ENCODE measurements at regions not wholly inside any gene's neighbourhood (a gene's known extent, or its start where the extent isn't known, plus 50 kb on each side); places are given as distances from the start of the nearest gene placed in this dataset.

GRCh38 chr2:176689711-176690110 is 420.5 kb downstream of the MTX2 start:
- Mint-ChIP-seq H3K27me3 (peaks cover 11% of the 10 kb centered on the region), H3K36me3 (no peaks in the 10 kb centered on the region), H3K4me1 (ENCODE audit: unreplicated experiment) (no peaks in the 10 kb centered on the region), H3K9me3 (no peaks in the 10 kb centered on the region), H3K4me3 (no peak overlapping the region), H3K27ac (no peak overlapping the region)
- DNase-seq (ENCODE audit: extremely low spot score, unreplicated experiment) = no peak
- no peak for TF ChIP-seq CTCF (conservative IDR thresholded peaks at IDR 0.05)

- Mint-ChIP-seq H3K36me3 (no peaks in the 10 kb centered on the region), H3K27ac (no peak overlapping the region)
- no peak for TF ChIP-seq CTCF (conservative IDR thresholded peaks at IDR 0.05)
Observed at GRCh38 chr2:176691471-176691870, 422.2 kb downstream of the MTX2 start.

GRCh38 chr2:176692533-176692932 is 423.3 kb downstream of the MTX2 start:
- no peak for TF ChIP-seq CTCF (conservative IDR thresholded peaks at IDR 0.05)
- Mint-ChIP-seq H3K27me3 (peaks cover 4% of the 10 kb centered on the region), H3K27ac (no peak overlapping the region), H3K9me3 (no peaks in the 10 kb centered on the region), H3K4me3 (no peak overlapping the region), H3K4me1 (ENCODE audit: unreplicated experiment) (no peaks in the 10 kb centered on the region), H3K36me3 (no peaks in the 10 kb centered on the region)
- no peak for DNase-seq (ENCODE audit: extremely low spot score, unreplicated experiment)

More at GRCh38 chr2:176691471-176691870, 422.2 kb downstream of the MTX2 start:
- H3K9me3 Mint-ChIP-seq = no peaks in the 10 kb centered on the region
- no peak for DNase-seq (ENCODE audit: extremely low spot score, unreplicated experiment)
- no peak overlapping the region for H3K4me3 Mint-ChIP-seq
- no peaks in the 10 kb centered on the region for H3K4me1 Mint-ChIP-seq (ENCODE audit: unreplicated experiment)
- peaks cover 4% of the 10 kb centered on the region for H3K27me3 Mint-ChIP-seq

GRCh38 chr2:176699098-176699497 is 429.9 kb downstream of the MTX2 start:
- Mint-ChIP-seq H3K27ac (no peak overlapping the region), H3K36me3 (no peaks in the 10 kb centered on the region)
- no peak for DNase-seq (ENCODE audit: extremely low spot score, unreplicated experiment)

GRCh38 chr2:176699644-176700043 is 430.4 kb downstream of the MTX2 start:
- Mint-ChIP-seq H3K27ac (no peak overlapping the region), H3K27me3 (no peaks in the 10 kb centered on the region), H3K4me1 (ENCODE audit: unreplicated experiment) (peaks cover 22% of the 10 kb centered on the region), H3K9me3 (no peaks in the 10 kb centered on the region), H3K4me3 (no peak overlapping the region), H3K36me3 (no peaks in the 10 kb centered on the region)
- no peak for TF ChIP-seq CTCF (conservative IDR thresholded peaks at IDR 0.05)
- DNase-seq (ENCODE audit: extremely low spot score, unreplicated experiment) = no peak

More at GRCh38 chr2:176699098-176699497, 429.9 kb downstream of the MTX2 start:
- no peak for TF ChIP-seq CTCF (conservative IDR thresholded peaks at IDR 0.05)
- Mint-ChIP-seq H3K9me3 (no peaks in the 10 kb centered on the region), H3K27me3 (no peaks in the 10 kb centered on the region), H3K4me3 (no peak overlapping the region), H3K4me1 (ENCODE audit: unreplicated experiment) (peaks cover 16% of the 10 kb centered on the region)

- Mint-ChIP-seq H3K9me3 (no peaks in the 10 kb centered on the region), H3K4me3 (no peak overlapping the region), H3K4me1 (ENCODE audit: unreplicated experiment) (peaks cover 23% of the 10 kb centered on the region), H3K27ac (no peak overlapping the region), H3K27me3 (no peaks in the 10 kb centered on the region), H3K36me3 (no peaks in the 10 kb centered on the region)
- no peak for DNase-seq (ENCODE audit: extremely low spot score, unreplicated experiment)
- TF ChIP-seq CTCF (conservative IDR thresholded peaks at IDR 0.05) = no peak
Observed at GRCh38 chr2:176702131-176702530, 432.9 kb downstream of the MTX2 start.

All from type B pancreatic cell (in vitro differentiated cells).